Sigmoid colon (tissue), 6 donors: ENCODE measurements at regions not wholly inside any gene's neighbourhood (a gene's known extent, or its start where the extent isn't known, plus 50 kb on each side); places are given as distances from the start of the nearest gene placed in this dataset.

ENCODE experiments used
- DNase-seq: peaks from one replicate; pipeline ENCODE4 v3.0.0-alpha.2; 2019
- H3K27ac ChIP-seq, 4 donors: fragments of 200-600 bp; sonication (generic); one replicate each; pipeline ENCODE4 v1.5.1; 2016 to 2019; ENCODE audit warnings: mild to moderate bottlenecking in 1 of 4
- H3K27me3 ChIP-seq, 3 donors: fragments of 200-600 bp; sonication (generic); one replicate each; pipeline ENCODE4 v1.5.1; 2019; ENCODE audit warnings: mild to moderate bottlenecking in 1 of 3
- H3K36me3 ChIP-seq, 4 donors: fragments of 200-600 bp; sonication (generic); one replicate each; pipeline ENCODE4 v1.5.1; 2016 to 2019
- H3K4me1 ChIP-seq, 4 donors: fragments of 200-600 bp; sonication (generic); one replicate each; pipeline ENCODE4 v1.5.1; 2017 to 2019
- H3K4me3 ChIP-seq, 4 donors: fragments of 200-600 bp; sonication (generic); one replicate each; pipeline ENCODE4 v1.5.1; 2017 to 2019; ENCODE audit warnings: mild to moderate bottlenecking in 2 of 4, moderate library complexity in 1 of 4
- H3K9me3 ChIP-seq, 4 donors: fragments of 200-600 bp in 3 of 4; sonication (generic) in 3 of 4; one replicate each; pipeline versions ENCODE4 v1.5.1 to v1.6.1; 2013 to 2019
- EP300 ChIP-seq, 4 donors: sonication (generic); formaldehyde crosslinking; IDR thresholded peaks; one replicate each; pipeline ENCODE4 v1.6.1; 2017; ENCODE audit warnings: antibody characterized with exemption in 4 of 4
- POLR2A ChIP-seq, 2 donors: fragments of 450-650 bp; IDR thresholded peaks; one replicate each; pipeline ENCODE4 v1.6.1; 2016; ENCODE audit warnings: antibody characterized with exemption in 2 of 2, mild to moderate bottlenecking in 2 of 2, moderate library complexity in 2 of 2
- POLR2AphosphoS5 ChIP-seq, 4 donors: sonication (generic); formaldehyde crosslinking; IDR thresholded peaks; one replicate each; pipeline ENCODE4 v1.6.1; 2017; ENCODE audit warnings: antibody characterized with exemption in 4 of 4
- WGBS, 2 donors: extraction: QIAGEN DNeasy Blood & Tissue Kit; methylation state at CpG; one replicate each; pipeline ENCODE4 v1.1.7; 2013; 5-methylcytosine and 5-hydroxymethylcytosine counted together
- intact Hi-C: fragments of 100-400 bp; cut with DNase I; formaldehyde crosslinking; loops from one replicate; pipeline ENCODE4 v1.15.1; 2023
- TF ChIP-seq, protein P1 (sequence below), 4 experiments: fragments of 450-650 bp in 3 of 4; fragments of 200-600 bp in 1 of 4; IDR thresholded peaks; one replicate each; pipeline ENCODE4 v1.5.1; 2016 to 2019; ENCODE audit warnings: antibody characterized with exemption in 4 of 4, mild to moderate bottlenecking in 3 of 4, moderate library complexity in 2 of 4
- donor health status: healthy with polysubstance abuse.
- donor health status: healthy.

DNA sequence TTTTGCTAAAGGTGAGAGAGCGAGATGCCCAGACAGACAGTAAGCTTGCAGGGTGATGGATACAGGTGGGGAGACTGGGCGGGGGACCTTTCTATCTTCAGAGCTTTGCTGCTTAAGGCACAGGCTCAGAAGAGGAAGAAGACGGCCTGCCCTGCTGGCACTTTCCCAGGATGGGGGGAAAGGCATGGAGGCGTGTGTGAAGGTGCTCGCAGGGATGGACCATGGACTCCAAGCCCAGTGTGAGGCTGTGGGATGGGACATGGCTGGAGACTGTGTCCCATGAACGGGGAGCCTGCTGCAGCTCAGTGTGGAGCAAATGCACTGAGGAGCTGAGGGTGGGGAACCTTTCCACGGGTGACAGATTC is 243.2 kb upstream of the IRX4 start:
- DNase-seq = no peak
- TF ChIP-seq, protein P1, sequence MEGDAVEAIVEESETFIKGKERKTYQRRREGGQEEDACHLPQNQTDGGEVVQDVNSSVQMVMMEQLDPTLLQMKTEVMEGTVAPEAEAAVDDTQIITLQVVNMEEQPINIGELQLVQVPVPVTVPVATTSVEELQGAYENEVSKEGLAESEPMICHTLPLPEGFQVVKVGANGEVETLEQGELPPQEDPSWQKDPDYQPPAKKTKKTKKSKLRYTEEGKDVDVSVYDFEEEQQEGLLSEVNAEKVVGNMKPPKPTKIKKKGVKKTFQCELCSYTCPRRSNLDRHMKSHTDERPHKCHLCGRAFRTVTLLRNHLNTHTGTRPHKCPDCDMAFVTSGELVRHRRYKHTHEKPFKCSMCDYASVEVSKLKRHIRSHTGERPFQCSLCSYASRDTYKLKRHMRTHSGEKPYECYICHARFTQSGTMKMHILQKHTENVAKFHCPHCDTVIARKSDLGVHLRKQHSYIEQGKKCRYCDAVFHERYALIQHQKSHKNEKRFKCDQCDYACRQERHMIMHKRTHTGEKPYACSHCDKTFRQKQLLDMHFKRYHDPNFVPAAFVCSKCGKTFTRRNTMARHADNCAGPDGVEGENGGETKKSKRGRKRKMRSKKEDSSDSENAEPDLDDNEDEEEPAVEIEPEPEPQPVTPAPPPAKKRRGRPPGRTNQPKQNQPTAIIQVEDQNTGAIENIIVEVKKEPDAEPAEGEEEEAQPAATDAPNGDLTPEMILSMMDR (IDR thresholded peaks at IDR 0.05) = no peak
- TF ChIP-seq POLR2A (IDR thresholded peaks at IDR 0.05) = no peak
- TF ChIP-seq EP300 (IDR thresholded peaks at IDR 0.05) = no peak
- no peak for TF ChIP-seq POLR2AphosphoS5 (IDR thresholded peaks at IDR 0.05)
- WGBS, 2 donors = 66 to 78% methylated on average over 7 of the region's 7 CpGs
- Histone ChIP-seq H3K27ac (no peak overlapping the region), H3K4me3 (no peak overlapping the region), H3K4me1 (peaks cover 0 to 9% (median 2%) of the 10 kb centered on the region in 4 donors), H3K36me3 (no peaks in the 10 kb centered on the region), H3K9me3 (no peaks in the 10 kb centered on the region), H3K27me3 (peaks cover 0 to 19% (median 0%) of the 10 kb centered on the region in 3 donors)
- intact Hi-C loops = no loop called here

DNA sequence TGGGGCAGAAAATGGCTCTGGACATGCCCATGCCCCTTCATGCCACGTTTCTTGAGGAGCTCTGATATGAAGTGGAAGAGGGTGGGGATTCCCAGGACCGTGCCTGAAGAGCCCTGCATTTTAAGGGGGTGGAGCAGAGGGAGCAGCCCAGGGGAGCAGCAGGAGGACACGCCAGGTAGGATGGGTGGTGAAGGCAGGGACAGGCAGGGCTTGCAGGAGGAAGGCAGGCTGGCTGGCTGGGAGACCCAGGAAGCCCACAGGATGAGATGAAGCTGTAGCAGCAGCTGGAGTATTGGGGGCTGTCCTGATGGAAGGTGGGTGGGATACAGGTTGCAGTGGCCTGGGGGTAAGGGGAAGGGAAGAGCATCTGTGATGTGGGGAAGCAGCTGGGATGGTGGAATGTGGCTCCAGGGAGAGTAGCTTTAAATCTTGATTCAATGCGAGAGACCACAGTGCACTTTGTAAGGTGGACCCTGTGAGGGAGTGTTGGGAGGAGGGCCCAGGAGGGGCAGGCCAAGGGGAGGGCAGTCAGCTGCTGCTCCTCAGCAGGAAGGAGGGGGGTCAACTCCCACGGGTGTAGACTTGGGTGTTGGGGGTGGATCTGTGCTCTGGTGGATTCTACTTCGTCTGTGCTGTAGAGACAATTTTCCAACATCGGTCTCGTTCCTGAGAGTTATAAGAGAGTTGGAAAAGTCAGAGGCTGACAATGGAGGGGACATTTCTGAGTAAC is 242.6 kb upstream of the IRX4 start:
- H3K9me3 ChIP-seq = no peaks in the 10 kb centered on the region
- H3K4me3 ChIP-seq = no peak overlapping the region
- intact Hi-C loops = no loop called here
- no peak for DNase-seq
- 42 to 54% methylated on average over 8 of the region's 8 CpGs for whole genome bisulfite sequencing, 2 donors
- no peaks in the 10 kb centered on the region for H3K36me3 ChIP-seq
- TF ChIP-seq POLR2AphosphoS5 (IDR thresholded peaks at IDR 0.05) (no peak), EP300 (IDR thresholded peaks at IDR 0.05) (no peak), POLR2A (IDR thresholded peaks at IDR 0.05) (no peak)
- TF ChIP-seq, protein P1 (IDR thresholded peaks at IDR 0.05) = no peak
- H3K27me3 ChIP-seq = peaks cover 0 to 14% (median 0%) of the 10 kb centered on the region in 3 donors
- H3K4me1 ChIP-seq = peaks cover 0 to 9% (median 2%) of the 10 kb centered on the region in 4 donors
- H3K27ac ChIP-seq = no peak overlapping the region

DNA sequence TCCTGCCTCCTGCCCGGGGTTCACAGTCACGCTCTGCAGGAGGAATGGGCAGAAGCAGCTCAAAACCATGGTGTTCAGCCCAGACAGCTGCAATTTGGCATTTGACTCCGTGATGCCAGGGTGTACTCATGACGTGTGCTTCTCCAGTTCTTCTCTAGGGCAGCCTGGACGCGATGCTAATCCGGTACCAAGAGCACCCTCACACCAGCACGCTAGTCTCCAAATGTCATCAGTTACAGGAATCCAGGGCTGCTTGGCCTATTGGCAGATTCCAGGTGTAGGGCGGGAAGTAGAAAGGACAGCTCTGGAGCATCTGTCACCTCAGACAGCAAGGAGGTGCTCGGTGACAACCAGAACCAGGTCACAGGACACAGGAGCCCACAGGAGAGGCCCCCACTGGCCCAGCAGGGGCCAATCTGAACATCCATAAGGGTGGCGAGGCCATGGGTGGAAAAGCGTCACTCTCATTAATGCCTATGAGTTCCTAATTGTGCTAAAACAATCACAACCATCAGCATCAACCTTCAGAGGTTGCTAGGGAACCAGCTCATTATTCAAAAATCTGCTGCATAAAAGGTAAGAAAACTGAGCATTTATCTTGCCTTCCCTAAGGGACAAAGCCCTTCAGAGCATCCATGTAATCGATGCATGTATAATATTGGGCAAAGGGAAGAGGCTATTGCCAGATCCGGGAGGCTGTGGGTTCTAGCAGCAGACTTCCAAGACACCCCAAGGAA is 241.9 kb upstream of the IRX4 start:
- WGBS, 2 donors = 80 to 91% methylated on average over 14 of the region's 14 CpGs
- Histone ChIP-seq H3K4me3 (no peak overlapping the region), H3K27ac (no peak overlapping the region), H3K27me3 (peaks cover 0 to 12% (median 0%) of the 10 kb centered on the region in 3 donors), H3K4me1 (peaks cover 0 to 6% (median under 1%) of the 10 kb centered on the region in 4 donors), H3K36me3 (no peaks in the 10 kb centered on the region), H3K9me3 (no peaks in the 10 kb centered on the region)
- intact Hi-C loops = no loop called here
- TF ChIP-seq EP300 (IDR thresholded peaks at IDR 0.05) = no peak
- no peak for TF ChIP-seq POLR2AphosphoS5 (IDR thresholded peaks at IDR 0.05)
- TF ChIP-seq, protein P1 (IDR thresholded peaks at IDR 0.05) = no peak
- TF ChIP-seq POLR2A (IDR thresholded peaks at IDR 0.05) = no peak
- no peak for DNase-seq

DNA sequence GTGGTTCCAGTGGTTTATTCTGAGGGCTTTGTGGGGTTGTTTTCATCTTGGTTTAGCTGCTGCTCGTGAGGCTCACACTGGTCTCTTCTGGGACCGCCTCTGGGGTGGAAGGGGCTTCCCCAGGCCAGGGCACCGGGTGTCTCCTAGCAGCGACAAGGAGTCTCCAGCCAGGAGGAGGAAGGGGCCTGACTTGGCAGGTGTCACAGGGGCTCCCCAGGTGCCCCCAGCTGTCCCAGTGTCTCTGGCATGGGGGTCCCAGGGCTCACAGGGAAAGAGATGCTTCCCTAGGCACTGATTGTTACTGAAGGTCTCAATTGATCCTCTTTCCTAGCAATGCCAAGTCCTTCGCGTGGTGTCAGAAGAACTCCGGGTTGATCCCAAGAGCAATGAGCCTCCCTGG is 241.1 kb upstream of the IRX4 start:
- no peak for DNase-seq
- Histone ChIP-seq H3K36me3 (no peaks in the 10 kb centered on the region), H3K27me3 (peaks cover 0 to 9% (median 0%) of the 10 kb centered on the region in 3 donors), H3K9me3 (no peaks in the 10 kb centered on the region), H3K4me1 (no peaks in the 10 kb centered on the region), H3K27ac (no peak overlapping the region), H3K4me3 (no peak overlapping the region)
- 86 to 87% methylated on average over 7 of the region's 7 CpGs for WGBS, 2 donors
- TF ChIP-seq POLR2AphosphoS5 (IDR thresholded peaks at IDR 0.05) = no peak
- TF ChIP-seq, protein P1 (IDR thresholded peaks at IDR 0.05) = no peak
- no peak for TF ChIP-seq EP300 (IDR thresholded peaks at IDR 0.05)
- no peak for TF ChIP-seq POLR2A (IDR thresholded peaks at IDR 0.05)
- intact Hi-C loops = no loop called here
